Mesenchymal stem cell (in vitro differentiated cells and primary cell): ENCODE measurements at regions not wholly inside any gene's neighbourhood (a gene's known extent, or its start where the extent isn't known, plus 50 kb on each side); places are given as distances from the start of the nearest gene placed in this dataset.
A peak's percentile ranks its signal among the peaks of the same experiment; 100 is the strongest.

ENCODE experiments used
- DNase-seq: peaks from one replicate; pipeline ENCODE4 v3.0.0-alpha.2; 2013
- H2AFZ ChIP-seq: one replicate; pipeline ENCODE4 v1.6.1; 2013; ENCODE audit warnings: low read depth, mild to moderate bottlenecking, control low read depth, inconsistent platforms, low read length, moderate library complexity
- H2AK5ac ChIP-seq: 2 replicates; pipeline ENCODE4 v1.6.1; 2013; ENCODE audit warnings: low read length, moderate library complexity, mild to moderate bottlenecking, inconsistent platforms; ENCODE audit not compliant: severe bottlenecking
- H2BK120ac ChIP-seq: one replicate; pipeline ENCODE4 v1.6.1; 2013; ENCODE audit warnings: low read depth, mild to moderate bottlenecking, inconsistent platforms, low read length, moderate library complexity
- H2BK12ac ChIP-seq, 2 experiments: one replicate each; pipeline ENCODE4 v1.6.1; 2013; ENCODE audit warnings: inconsistent platforms in 2 of 2, low read length in 2 of 2, mild to moderate bottlenecking in 2 of 2, moderate library complexity in 2 of 2, control low read depth in 1 of 2
- H2BK15ac ChIP-seq: one replicate; pipeline ENCODE4 v1.6.1; 2013; ENCODE audit warnings: mild to moderate bottlenecking, low read depth, inconsistent platforms; ENCODE audit not compliant: poor library complexity, severe bottlenecking
- H2BK5ac ChIP-seq: 2 replicates; pipeline ENCODE4 v1.6.1; 2013; ENCODE audit warnings: low read depth, mild to moderate bottlenecking, low read length, control low read depth, inconsistent platforms; ENCODE audit not compliant: poor library complexity, severe bottlenecking
- H3K14ac ChIP-seq, 2 experiments: one replicate each; pipeline ENCODE4 v1.6.1; 2013; ENCODE audit warnings: inconsistent platforms in 2 of 2, low read length in 2 of 2, control low read depth in 1 of 2, mild to moderate bottlenecking in 1 of 2, moderate library complexity in 1 of 2
- H3K18ac ChIP-seq, 2 experiments: one replicate each; pipeline ENCODE4 v1.6.1; 2013; ENCODE audit warnings: inconsistent platforms in 2 of 2, low read length in 2 of 2, control low read depth in 1 of 2, low read depth in 1 of 2, mild to moderate bottlenecking in 1 of 2
- H3K23ac ChIP-seq, 2 experiments: one replicate each; pipeline ENCODE4 v1.6.1; 2013; ENCODE audit warnings: inconsistent platforms in 2 of 2, low read length in 2 of 2, mild to moderate bottlenecking in 2 of 2, moderate library complexity in 2 of 2, control low read depth in 1 of 2
- H3K27ac ChIP-seq: 2 replicates; pipeline ENCODE4 v1.5.1; 2013; ENCODE audit warnings: mild to moderate bottlenecking, moderate library complexity, low read length, control low read depth, inconsistent platforms; ENCODE audit not compliant: poor library complexity, severe bottlenecking
- H3K27me3 ChIP-seq, 2 experiments: 2 replicates each; pipeline versions ENCODE4 v1.6.1 to v1.7.0; 2013; ENCODE audit warnings: low read length in 2 of 2, mild to moderate bottlenecking in 2 of 2, moderate library complexity in 2 of 2, control low read depth in 1 of 2, inconsistent platforms in 1 of 2; ENCODE audit not compliant: control insufficient read depth in 1 of 2, insufficient read depth in 1 of 2
- H3K36me3 ChIP-seq, 2 experiments: 2 replicates each; pipeline versions ENCODE4 v1.6.1 to v1.7.0; 2013; ENCODE audit warnings: low read length in 2 of 2, control low read depth in 1 of 2, inconsistent platforms in 1 of 2, low read depth in 1 of 2, mild to moderate bottlenecking in 1 of 2; ENCODE audit not compliant: insufficient read depth in 2 of 2, control insufficient read depth in 1 of 2
- H3K4ac ChIP-seq, 2 experiments: one replicate each; pipeline ENCODE4 v1.6.1; 2013; ENCODE audit warnings: inconsistent platforms in 2 of 2, low read length in 2 of 2, mild to moderate bottlenecking in 2 of 2, moderate library complexity in 2 of 2, control low read depth in 1 of 2, low read depth in 1 of 2
- H3K4me1 ChIP-seq: 2 replicates; pipeline ENCODE4 v1.6.1; 2013; ENCODE audit warnings: low read depth, low read length, control low read depth; ENCODE audit not compliant: control insufficient read depth, insufficient read depth
- H3K4me2 ChIP-seq: 2 replicates; pipeline ENCODE4 v1.6.1; 2013; ENCODE audit warnings: low read length, mild to moderate bottlenecking, inconsistent platforms; ENCODE audit not compliant: poor library complexity, severe bottlenecking
- H3K4me3 ChIP-seq, 2 experiments: 2 replicates each; pipeline versions ENCODE4 v1.5.1 to v1.7.0; 2013; ENCODE audit warnings: low read length in 2 of 2, mild to moderate bottlenecking in 2 of 2, control low read depth in 1 of 2, low read depth in 1 of 2; ENCODE audit not compliant: insufficient read depth in 1 of 2
- H3K79me1 ChIP-seq: replicated peaks from 2 replicates; pipeline ENCODE4 v1.6.1; 2013; ENCODE audit warnings: mild to moderate bottlenecking, control low read depth, low read length, inconsistent platforms; ENCODE audit not compliant: poor library complexity, severe bottlenecking
- H3K9ac ChIP-seq: 2 replicates; pipeline ENCODE4 v1.7.0; 2013; ENCODE audit warnings: mild to moderate bottlenecking, low read length, moderate library complexity
- H3K9me3 ChIP-seq: 2 replicates; pipeline ENCODE4 v1.7.0; 2013; ENCODE audit warnings: mild to moderate bottlenecking, low read length; ENCODE audit not compliant: control insufficient read depth
- H4K8ac ChIP-seq: one replicate; pipeline ENCODE4 v1.6.1; 2013; ENCODE audit warnings: inconsistent platforms, mild to moderate bottlenecking, low read length, moderate library complexity
- H4K91ac ChIP-seq: one replicate; pipeline ENCODE4 v1.6.1; 2013; ENCODE audit warnings: mild to moderate bottlenecking, low read length, inconsistent platforms
- WGBS: methylation state at CpG from one replicate; pipeline ENCODE4 v1.1.7; 2013; ENCODE audit warnings: mixed read lengths; 5-methylcytosine and 5-hydroxymethylcytosine counted together

DNA sequence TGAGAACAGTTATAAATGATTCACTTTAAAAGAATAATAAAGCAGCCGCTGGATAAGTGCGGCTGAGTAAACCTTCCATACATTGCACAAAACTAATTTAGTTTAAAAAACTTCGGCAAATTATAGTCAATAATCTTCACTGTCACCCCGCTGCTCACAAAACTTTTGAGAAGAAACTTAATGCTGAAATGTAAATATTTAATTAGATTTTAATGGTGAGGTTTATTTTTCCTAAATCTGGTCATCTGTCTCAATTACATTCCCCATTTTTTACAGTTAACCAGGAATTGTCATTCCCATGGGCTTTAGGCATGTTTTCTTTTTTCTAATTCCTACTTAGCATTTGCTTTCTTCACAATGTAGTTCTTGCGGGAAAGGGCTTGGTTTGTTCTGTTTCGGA, 169.8 kb downstream of the CAAP1 start:
- Histone ChIP-seq H2BK12ac (no peak overlapping the region), H3K36me3 (no peaks in the 10 kb centered on the region), H3K4me2 (no peak overlapping the region), H4K91ac (no peak overlapping the region), H4K8ac (no peak overlapping the region), H2BK120ac (no peak overlapping the region), H3K9ac (peak overlapping the region; percentile 56), H3K4me1 (peaks cover 1% of the 10 kb centered on the region), H3K23ac (no peak overlapping the region), H3K4me3 (no peak overlapping the region), H3K4ac (no peak overlapping the region), H3K27ac (no peak overlapping the region), H2AK5ac (no peak overlapping the region), H3K9me3 (no peaks in the 10 kb centered on the region), H3K14ac (no peak overlapping the region), H2BK15ac (no peak overlapping the region), H3K18ac (no peak overlapping the region), H3K79me1 (no peaks in the 10 kb centered on the region), H2BK5ac (no peak overlapping the region), H3K27me3 (no peaks in the 10 kb centered on the region), H2AFZ (no peak overlapping the region)
- WGBS, result 100% methylated on average over 1 of the region's 6 CpGs
- DNase-seq, result no peak

DNA sequence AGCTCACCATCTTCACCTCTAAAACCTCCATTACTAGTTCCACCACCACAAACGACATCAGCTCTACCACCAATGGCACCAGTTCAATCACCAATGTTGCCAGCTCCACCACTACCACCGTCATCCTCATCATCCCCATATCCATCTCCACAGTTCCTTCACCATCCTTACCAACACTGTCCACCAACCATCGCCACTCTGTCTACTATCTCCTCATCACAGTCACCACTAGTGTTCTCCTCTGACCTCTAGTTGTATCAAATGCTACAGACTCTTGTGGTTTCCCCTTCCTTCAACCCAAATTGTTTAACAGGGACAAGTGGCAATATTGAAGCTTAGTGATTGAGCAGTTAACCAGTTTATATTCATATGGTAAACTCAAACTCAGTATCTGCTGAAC, 182.6 kb downstream of the CAAP1 start:
- H2BK12ac ChIP-seq, result no peak overlapping the region
- H4K91ac ChIP-seq, result no peak overlapping the region
- no peak overlapping the region for H3K23ac ChIP-seq
- H3K27ac ChIP-seq, result no peak overlapping the region
- no peak for DNase-seq
- no peaks in the 10 kb centered on the region for H3K4me1 ChIP-seq
- H4K8ac ChIP-seq, result no peak overlapping the region
- no peak overlapping the region for H3K4me3 ChIP-seq
- no peak overlapping the region for H3K14ac ChIP-seq
- H2BK5ac ChIP-seq, result no peak overlapping the region
- no peaks in the 10 kb centered on the region for H3K9me3 ChIP-seq
- no peak overlapping the region for H2AK5ac ChIP-seq
- H3K4me2 ChIP-seq, result no peak overlapping the region
- no peak overlapping the region for H3K18ac ChIP-seq
- no peak overlapping the region for H2AFZ ChIP-seq
- no peak overlapping the region for H2BK120ac ChIP-seq
- peaks cover 0 to 14% of the 10 kb centered on the region in 2 experiments for H3K27me3 ChIP-seq
- no peaks in the 10 kb centered on the region for H3K36me3 ChIP-seq
- no peaks in the 10 kb centered on the region for H3K79me1 ChIP-seq
- H3K4ac ChIP-seq, result no peak overlapping the region
- no peak overlapping the region for H3K9ac ChIP-seq
- WGBS, result 62% methylated on average over 3 of the region's 3 CpGs
- H2BK15ac ChIP-seq, result no peak overlapping the region

DNA sequence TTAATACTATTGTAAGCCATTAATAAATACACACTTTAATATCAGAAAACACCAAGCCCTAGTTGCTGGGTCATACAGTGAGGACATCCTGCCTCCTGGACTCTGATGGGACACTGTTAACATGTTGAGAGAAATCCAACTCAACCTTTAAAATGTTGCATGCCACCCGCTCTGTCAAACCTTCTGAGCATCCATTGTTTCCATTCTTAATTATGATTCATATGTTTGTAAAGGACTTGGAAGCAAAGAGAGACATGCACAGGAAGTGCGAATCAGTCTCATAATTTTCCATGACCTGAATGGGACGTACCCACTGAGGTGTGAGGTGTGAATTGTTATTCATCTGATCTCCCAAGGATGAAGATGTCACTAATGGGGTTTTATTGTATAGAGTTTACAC, 186.4 kb downstream of the CAAP1 start:
- no peak overlapping the region for H3K4me2 ChIP-seq
- H2AK5ac ChIP-seq, result no peak overlapping the region

DNA sequence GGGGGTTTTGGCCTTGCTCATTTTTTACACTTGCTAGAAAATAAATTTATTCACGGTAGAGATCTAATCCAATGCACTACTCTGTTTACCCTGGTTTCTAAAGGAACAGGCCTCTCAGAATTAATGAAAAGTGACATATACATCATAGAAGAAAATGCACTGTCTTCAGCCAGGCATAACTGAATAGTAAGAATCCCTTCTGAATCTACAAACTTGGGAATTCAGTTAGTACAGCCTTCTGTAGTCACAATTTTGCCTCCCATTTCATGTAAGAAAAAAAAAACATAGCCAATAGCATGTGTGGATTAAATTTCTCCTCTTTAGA, 197.3 kb downstream of the CAAP1 start:
- Histone ChIP-seq H3K27me3 (no peaks in the 10 kb centered on the region), H3K4me1 (no peaks in the 10 kb centered on the region), H3K4me2 (no peak overlapping the region), H3K4ac (no peak overlapping the region), H3K23ac (no peak overlapping the region), H4K91ac (no peak overlapping the region), H3K79me1 (no peaks in the 10 kb centered on the region), H2BK120ac (no peak overlapping the region), H2BK15ac (no peak overlapping the region), H3K9me3 (peaks cover 22% of the 10 kb centered on the region), H4K8ac (no peak overlapping the region), H2BK12ac (no peak overlapping the region), H3K18ac (no peak overlapping the region), H3K14ac (no peak overlapping the region), H3K36me3 (no peaks in the 10 kb centered on the region), H3K4me3 (no peak overlapping the region), H2AFZ (no peak overlapping the region), H3K27ac (no peak overlapping the region), H3K9ac (no peak overlapping the region), H2AK5ac (no peak overlapping the region), H2BK5ac (no peak overlapping the region)
- no CpG with 5 or more reads among the region's 1 CpG for WGBS
- DNase-seq, result no peak

More for the DNA sequence above, 186.4 kb downstream of the CAAP1 start:
- Histone ChIP-seq H4K8ac (no peak overlapping the region), H3K18ac (no peak overlapping the region), H3K27me3 (peaks cover 0 to 8% of the 10 kb centered on the region in 2 experiments), H3K36me3 (no peaks in the 10 kb centered on the region), H3K4ac (no peak overlapping the region), H2BK12ac (no peak overlapping the region), H3K14ac (no peak overlapping the region), H3K4me3 (no peak overlapping the region), H4K91ac (no peak overlapping the region), H3K79me1 (no peaks in the 10 kb centered on the region), H3K9ac (no peak overlapping the region), H3K27ac (no peak overlapping the region), H2AFZ (no peak overlapping the region), H3K23ac (no peak overlapping the region), H2BK5ac (no peak overlapping the region), H2BK15ac (no peak overlapping the region), H3K9me3 (no peaks in the 10 kb centered on the region), H2BK120ac (no peak overlapping the region), H3K4me1 (no peaks in the 10 kb centered on the region)
- 64% methylated on average over 2 of the region's 3 CpGs for WGBS
- DNase-seq, result no peak
